IMR-90 (cell line): ENCODE measurements at regions not wholly inside any gene's neighbourhood (a gene's known extent, or its start where the extent isn't known, plus 50 kb on each side); places are given as distances from the start of the nearest gene placed in this dataset.

Experiments
- ATAC-seq: fragments of 200-7000 bp; cut with Tn5 transposase; 2 replicates; pipeline ENCODE4 v1.9.1; 2020; ENCODE audit warnings: low read depth, mild to moderate bottlenecking, moderate library complexity
- BruUV-seq: library from RNA; stranded (reverse); fragments of 400-500 nt; replicated peaks from 2 replicates; lab custom pipeline; 2021; lab: Mats Ljungman, UMichigan
- CTCF ChIA-PET: fragments of 300-600 bp; formaldehyde crosslinking; extraction: SDS; loops from one replicate; lab custom pipeline; 2021; ENCODE audit warnings: antibody characterized with exemption; lab: Yijun Ruan, JAX
- POLR2A ChIA-PET: fragments of 300-600 bp; sonication (Branson Sonifier 250); formaldehyde crosslinking; loops from one replicate; lab custom pipeline; 2022; ENCODE audit warnings: antibody characterized with exemption; ENCODE audit not compliant: unreplicated experiment; lab: Charles Lee
- DNase-seq: peaks from one replicate; pipeline ENCODE4 v3.0.0; 2013
- H2AFZ ChIP-seq: replicated peaks from 2 replicates; pipeline ENCODE3; 2013; ENCODE audit warnings: low read length, mild to moderate bottlenecking; ENCODE audit not compliant: poor library complexity
- H2AK5ac ChIP-seq: 2 replicates; pipeline ENCODE4 v1.6.1; 2013; ENCODE audit warnings: low read depth, low read length, inconsistent platforms
- H2AK9ac ChIP-seq: replicated peaks from 2 replicates; pipeline ENCODE3; 2013; ENCODE audit warnings: mild to moderate bottlenecking, low read depth, low read length, moderate library complexity; ENCODE audit not compliant: poor library complexity
- H2BK120ac ChIP-seq: 2 replicates; pipeline ENCODE4 v1.6.1; 2013; ENCODE audit warnings: low read depth, low read length, inconsistent platforms
- H2BK15ac ChIP-seq: 3 replicates; pipeline ENCODE4 v1.6.1; 2013; ENCODE audit warnings: low read depth, low read length, inconsistent platforms
- H2BK20ac ChIP-seq: 2 replicates; pipeline ENCODE4 v1.6.1; 2013; ENCODE audit warnings: low read depth, mild to moderate bottlenecking, inconsistent platforms, low read length, moderate library complexity
- H2BK5ac ChIP-seq: 2 replicates; pipeline ENCODE4 v1.6.1; 2013; ENCODE audit warnings: mild to moderate bottlenecking, low read depth, low read length, inconsistent platforms; ENCODE audit not compliant: poor library complexity, severe bottlenecking
- H3K14ac ChIP-seq: replicated peaks from 2 replicates; pipeline ENCODE4 v1.6.1; 2013; ENCODE audit warnings: low read depth, low read length, inconsistent platforms
- H3K18ac ChIP-seq: 2 replicates; pipeline ENCODE4 v1.6.1; 2013; ENCODE audit warnings: low read depth, low read length, control low read depth
- H3K23ac ChIP-seq: 2 replicates; pipeline ENCODE4 v1.6.1; 2013; ENCODE audit warnings: low read depth, low read length, inconsistent platforms
- H3K27ac ChIP-seq: 2 replicates; pipeline ENCODE4 v1.5.1; 2013; ENCODE audit warnings: mild to moderate bottlenecking, control low read depth, low read length; ENCODE audit not compliant: insufficient read depth
- H3K27me3 ChIP-seq: 2 replicates; pipeline ENCODE4 v1.6.1; 2013; ENCODE audit warnings: low read length; ENCODE audit not compliant: control insufficient read depth, insufficient read depth
- H3K36me3 ChIP-seq: 2 replicates; pipeline ENCODE4 v1.6.1; 2013; ENCODE audit warnings: low read length, mixed read lengths; ENCODE audit not compliant: control insufficient read depth, insufficient read depth
- H3K4ac ChIP-seq: 2 replicates; pipeline ENCODE4 v1.6.1; 2013; ENCODE audit warnings: low read depth, low read length, inconsistent platforms
- H3K4me1 ChIP-seq: 2 replicates; pipeline ENCODE4 v1.6.1; 2013; ENCODE audit warnings: low read length, mixed read lengths; ENCODE audit not compliant: control insufficient read depth, insufficient read depth
- H3K4me2 ChIP-seq: 2 replicates; pipeline ENCODE4 v1.6.1; 2013; ENCODE audit warnings: low read depth, mild to moderate bottlenecking, control low read depth, low read length, moderate library complexity
- H3K4me3 ChIP-seq: 2 replicates; pipeline ENCODE4 v1.5.1; 2013; ENCODE audit warnings: low read depth, mild to moderate bottlenecking, control low read depth, low read length, moderate library complexity; ENCODE audit not compliant: insufficient read depth
- H3K56ac ChIP-seq: 2 replicates; pipeline ENCODE4 v1.6.1; 2013; ENCODE audit warnings: low read length, inconsistent platforms; ENCODE audit not compliant: insufficient read depth; ENCODE audit errors: extremely low read depth
- H3K79me1 ChIP-seq, 2 experiments: 2 replicates each; pipeline ENCODE4 v1.6.1; 2013; ENCODE audit warnings: low read length in 2 of 2, inconsistent platforms in 1 of 2, low read depth in 1 of 2
- H3K9ac ChIP-seq: 2 replicates; pipeline ENCODE4 v1.6.1; 2013; ENCODE audit warnings: low read depth, low read length, control low read depth
- H3K9me1 ChIP-seq: 2 replicates; pipeline ENCODE4 v1.6.1; 2013; ENCODE audit warnings: low read length, inconsistent platforms; ENCODE audit not compliant: insufficient read depth
- H3K9me3 ChIP-seq: 2 replicates; pipeline ENCODE4 v1.6.1; 2013; ENCODE audit warnings: low read length; ENCODE audit not compliant: control insufficient read depth, insufficient read depth
- H4K20me1 ChIP-seq: 2 replicates; pipeline ENCODE4 v1.6.1; 2013; ENCODE audit warnings: low read length, inconsistent platforms; ENCODE audit not compliant: insufficient read depth
- H4K5ac ChIP-seq: 2 replicates; pipeline ENCODE4 v1.6.1; 2013; ENCODE audit warnings: mild to moderate bottlenecking, low read depth, low read length, control low read depth
- H4K8ac ChIP-seq, 2 experiments: 2 replicates each; pipeline ENCODE4 v1.6.1; 2013; ENCODE audit warnings: low read depth in 2 of 2, low read length in 2 of 2, control low read depth in 1 of 2, inconsistent platforms in 1 of 2
- H4K91ac ChIP-seq: 2 replicates; pipeline ENCODE4 v1.6.1; 2013; ENCODE audit warnings: low read depth, low read length, inconsistent platforms; ENCODE audit not compliant: insufficient read depth
- CEBPB ChIP-seq: IDR thresholded peaks from 2 replicates; pipeline ENCODE4 v1.6.1; 2012; ENCODE audit warnings: low read depth, low read length, improper control_type of control experiment
- CHD1 ChIP-seq: IDR thresholded peaks from 2 replicates; pipeline ENCODE4 v1.6.1; 2012; ENCODE audit warnings: low read depth, low read length, improper control_type of control experiment
- CTCF ChIP-seq: conservative IDR thresholded peaks from 2 replicates; pipeline ENCODE4 v1.5.1; 2012; ENCODE audit warnings: mild to moderate bottlenecking, low read depth, low read length, improper control_type of control experiment
- ELK1 ChIP-seq: fragments of 150-350 bp; IDR thresholded peaks from 2 replicates; pipeline ENCODE4 v1.6.1; 2016; ENCODE audit warnings: low read depth, mild to moderate bottlenecking, low read length, moderate library complexity, borderline replicate concordance
- FOS ChIP-seq: fragments of 150-350 bp; IDR thresholded peaks from 2 replicates; pipeline ENCODE4 v1.6.1; 2016; ENCODE audit warnings: low read depth, low read length
- MAZ ChIP-seq: IDR thresholded peaks from 2 replicates; pipeline ENCODE4 v1.6.1; 2012; ENCODE audit warnings: low read depth, mild to moderate bottlenecking, low read length, improper control_type of control experiment, moderate library complexity, borderline replicate concordance
- NFE2L2 ChIP-seq: fragments of 150-350 bp; IDR thresholded peaks from 2 replicates; pipeline ENCODE4 v1.6.1; 2016; ENCODE audit warnings: low read depth, mild to moderate bottlenecking, low read length
- POLR2A ChIP-seq: IDR thresholded peaks from 2 replicates; pipeline ENCODE4 v1.6.1; 2012; ENCODE audit warnings: mild to moderate bottlenecking, low read depth, low read length
- RAD21 ChIP-seq: IDR thresholded peaks from 2 replicates; pipeline ENCODE4 v1.6.1; 2012; ENCODE audit warnings: low read length, improper control_type of control experiment
- RFX5 ChIP-seq: IDR thresholded peaks from 2 replicates; pipeline ENCODE4 v1.8.0; 2012; ENCODE audit warnings: low read depth, mild to moderate bottlenecking, low read length, moderate library complexity
- SMC3 ChIP-seq: fragments of 150-350 bp; IDR thresholded peaks from 2 replicates; pipeline ENCODE4 v1.6.1; 2016; ENCODE audit warnings: low read depth, mild to moderate bottlenecking, antibody characterized with exemption, low read length, moderate library complexity
- USF2 ChIP-seq: fragments of 150-350 bp; IDR thresholded peaks from 2 replicates; pipeline ENCODE4 v1.6.1; 2017; ENCODE audit warnings: mild to moderate bottlenecking, antibody characterized with exemption, low read length, low read depth
- WGBS, 2 experiments: methylation state at CpG; one replicate each; pipeline versions ENCODE4 v1.1.5 to v1.1.7; 2013; ENCODE audit warnings: missing lambda C conversion rate in 2 of 2; ENCODE audit not compliant: insufficient read length in 1 of 2; ENCODE audit errors: extremely low coverage in 2 of 2; 5-methylcytosine and 5-hydroxymethylcytosine counted together
- dilution Hi-C: fragments of 300-500 bp; cut with HindIII; formaldehyde crosslinking; loops from one replicate; pipeline ENCODE4 v1.14.3; 2018; ENCODE audit warnings: low sequenced_read_pairs; ENCODE audit not compliant: unreplicated experiment
- in situ Hi-C: fragments of 300-500 bp; cut with MboI; formaldehyde crosslinking; loops from 3 replicates; pipeline ENCODE4 v1.14.3; 2019; ENCODE audit warnings: low sequenced_read_pairs, inconsistent platforms, mixed read lengths
- intact Hi-C: fragments of 100-400 bp; cut with micrococcal nuclease; formaldehyde crosslinking; loops from 2 replicates; pipeline ENCODE4 v1.10.0; 2022

- ATAC-seq (no peak), DNase-seq (no peak)
- BruUV-seq = no TSS peak
- Histone ChIP-seq H2BK20ac (no peak overlapping the region), H4K91ac (no peak overlapping the region), H4K8ac (no peak overlapping the region), H3K9ac (no peak overlapping the region), H2BK15ac (no peak overlapping the region), H2BK120ac (no peak overlapping the region), H3K56ac (no peak overlapping the region), H4K5ac (no peak overlapping the region), H3K23ac (no peak overlapping the region), H4K20me1 (no peaks in the 10 kb centered on the region), H3K36me3 (no peaks in the 10 kb centered on the region), H3K4me2 (no peak overlapping the region), H3K27ac (no peak overlapping the region), H3K27me3 (no peaks in the 10 kb centered on the region), H2AK5ac (no peak overlapping the region), H3K9me3 (peaks cover 3% of the 10 kb centered on the region), H3K4me1 (no peaks in the 10 kb centered on the region), H3K18ac (no peak overlapping the region), H3K79me1 (no peaks in the 10 kb centered on the region), H3K4me3 (no peak overlapping the region), H2BK5ac (no peak overlapping the region), H3K14ac (no peak overlapping the region), H3K4ac (no peak overlapping the region), H2AK9ac (no peak overlapping the region), H2AFZ (no peak overlapping the region), H3K9me1 (no peaks in the 10 kb centered on the region)
- intact Hi-C loops = no loop called here
- in situ Hi-C loops = no loop called here
- no CpG with 5 or more reads among the region's 1 CpG for WGBS, 2 experiments
- ChIA-PET CTCF (no interaction called here), POLR2A (no interaction called here)
- no peak for TF ChIP-seq RFX5
- no peak for TF ChIP-seq SMC3
- no peak for TF ChIP-seq CHD1
- no peak for TF ChIP-seq USF2
- no peak for TF ChIP-seq MAZ
- no peak for TF ChIP-seq POLR2A
- TF ChIP-seq FOS = no peak
- no peak for TF ChIP-seq CEBPB
- no peak for TF ChIP-seq ELK1
- TF ChIP-seq RAD21 = no peak
- no peak for TF ChIP-seq NFE2L2
- no peak for TF ChIP-seq CTCF
- dilution Hi-C loops = no loop called here
These were observed 461.2 kb downstream of the TLR4 start for GRCh38 chr9:118165451-118165850.
